CD4-positive, alpha-beta T cell (primary cell): ENCODE measurements at regions not wholly inside any gene's neighbourhood (a gene's known extent, or its start where the extent isn't known, plus 50 kb on each side); places are given as distances from the start of the nearest gene placed in this dataset.

ENCODE experiments used
- ATAC-seq: fragments of 200-7000 bp; cut with Tn5 transposase; one replicate; pipeline ENCODE4 v1.10.0; 2022; ENCODE audit warnings: mild to moderate bottlenecking; ENCODE audit not compliant: poor library complexity
- CTCF ChIA-PET: fragments of 350-600 bp; sonication (Branson Sonifier 250); formaldehyde crosslinking; loops from one replicate; lab custom pipeline; 2021; ENCODE audit warnings: antibody characterized with exemption, inconsistent platforms; lab: Charles Lee
- POLR2A ChIA-PET: fragments of 350-600 bp; sonication (Branson Sonifier 250); formaldehyde crosslinking; loops from one replicate; lab custom pipeline; 2021; ENCODE audit warnings: antibody characterized with exemption, inconsistent platforms; lab: Charles Lee
- DNase-seq, 14 experiments: peaks; one replicate each; pipeline ENCODE4 v3.0.0-alpha.2; 2013 to 2020; ENCODE audit warnings: mixed read lengths in 2 of 14
- H3K27ac ChIP-seq, 2 donors: one replicate each; pipeline versions ENCODE4 v1.5.1 to v1.7.0; 2013; ENCODE audit warnings: low read length in 2 of 2, low read depth in 1 of 2, mild to moderate bottlenecking in 1 of 2
- H3K27me3 ChIP-seq, 2 experiments: 1 replicate in 1 of 2; 2 replicates in 1 of 2; pipeline versions ENCODE4 v1.6.1 to v1.7.0; 2013; ENCODE audit warnings: low read length in 2 of 2, control low read depth in 1 of 2, mild to moderate bottlenecking in 1 of 2, moderate library complexity in 1 of 2; ENCODE audit not compliant: insufficient read depth in 2 of 2, control insufficient read depth in 1 of 2
- H3K36me3 ChIP-seq: one replicate; pipeline ENCODE4 v1.6.1; 2013; ENCODE audit warnings: low read length, control low read depth; ENCODE audit not compliant: insufficient read depth
- H3K4me1 ChIP-seq: one replicate; pipeline ENCODE4 v1.6.1; 2013; ENCODE audit warnings: low read length, control low read depth; ENCODE audit not compliant: insufficient read depth
- H3K4me3 ChIP-seq: one replicate; pipeline ENCODE4 v1.5.1; 2013; ENCODE audit warnings: mild to moderate bottlenecking, low read length, moderate library complexity
- H3K9me3 ChIP-seq, 2 experiments: 1 replicate in 1 of 2; 2 replicates in 1 of 2; pipeline versions ENCODE4 v1.6.1 to v1.7.0; 2013; ENCODE audit warnings: low read length in 2 of 2, mild to moderate bottlenecking in 2 of 2, control low read depth in 1 of 2, moderate library complexity in 1 of 2; ENCODE audit not compliant: control insufficient read depth in 1 of 2, insufficient read depth in 1 of 2
- H3K27ac Mint-ChIP-seq: one replicate; pipeline ENCODE4 v1.8.0; 2020; ENCODE audit warnings: mixed read lengths
- H3K27me3 Mint-ChIP-seq: one replicate; pipeline ENCODE4 v1.8.0; 2021; ENCODE audit warnings: mixed read lengths
- H3K36me3 Mint-ChIP-seq: one replicate; pipeline ENCODE4 v1.8.0; 2021; ENCODE audit warnings: low read depth, mixed read lengths
- H3K4me1 Mint-ChIP-seq: one replicate; pipeline ENCODE4 v1.8.0; 2021; ENCODE audit warnings: low read depth, mixed read lengths
- H3K4me3 Mint-ChIP-seq: one replicate; pipeline ENCODE4 v1.8.0; 2020; ENCODE audit warnings: mild to moderate bottlenecking, mixed read lengths
- H3K9me3 Mint-ChIP-seq: one replicate; pipeline ENCODE4 v1.8.0; 2020; ENCODE audit warnings: mixed read lengths
- intact Hi-C, 2 experiments: fragments of 100-400 bp; cut with DNase I in 1 of 2; cut with micrococcal nuclease in 1 of 2; formaldehyde crosslinking; loops; one replicate each; pipeline versions ENCODE4 v1.15.1 to v1.9.0; 2023 to 2025; cut with DNase I, micrococcal nuclease
- TF ChIP-seq, protein P1 (sequence below): fragments of 200-600 bp; IDR thresholded peaks from one replicate; pipeline ENCODE4 v1.8.0; 2022; ENCODE audit warnings: antibody characterized with exemption, mild to moderate bottlenecking

DNA sequence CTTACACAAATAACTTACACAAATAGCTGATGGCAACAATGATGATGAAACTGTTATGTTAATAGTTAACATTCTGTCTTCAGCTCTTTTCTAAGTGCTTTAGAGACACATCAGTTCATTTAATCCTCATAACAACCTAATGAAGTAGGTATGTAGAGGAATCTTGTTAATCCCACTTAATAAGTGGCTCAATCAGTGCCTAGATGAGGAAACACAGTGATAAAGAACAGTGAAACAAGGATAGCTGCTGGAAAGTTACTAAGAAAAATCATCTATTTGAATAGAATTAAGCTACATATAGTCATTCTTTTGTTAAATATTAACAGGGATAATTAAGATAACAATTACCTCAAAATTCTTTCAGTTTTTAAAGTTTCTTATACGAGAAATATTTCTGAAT, 487.6 kb downstream of the ARL4A start:
- Histone ChIP-seq H3K27me3 (no peaks in the 10 kb centered on the region), H3K9me3 (no peaks in the 10 kb centered on the region), H3K4me1 (no peaks in the 10 kb centered on the region), H3K27ac (no peak overlapping the region), H3K36me3 (no peaks in the 10 kb centered on the region), H3K4me3 (no peak overlapping the region)
- intact Hi-C loops = no loop called here
- Mint-ChIP-seq H3K36me3 (no peaks in the 10 kb centered on the region), H3K27ac (no peak overlapping the region), H3K4me3 (no peak overlapping the region), H3K27me3 (peaks cover 5% of the 10 kb centered on the region), H3K4me1 (no peaks in the 10 kb centered on the region), H3K9me3 (no peaks in the 10 kb centered on the region)
- TF ChIP-seq, protein P1, sequence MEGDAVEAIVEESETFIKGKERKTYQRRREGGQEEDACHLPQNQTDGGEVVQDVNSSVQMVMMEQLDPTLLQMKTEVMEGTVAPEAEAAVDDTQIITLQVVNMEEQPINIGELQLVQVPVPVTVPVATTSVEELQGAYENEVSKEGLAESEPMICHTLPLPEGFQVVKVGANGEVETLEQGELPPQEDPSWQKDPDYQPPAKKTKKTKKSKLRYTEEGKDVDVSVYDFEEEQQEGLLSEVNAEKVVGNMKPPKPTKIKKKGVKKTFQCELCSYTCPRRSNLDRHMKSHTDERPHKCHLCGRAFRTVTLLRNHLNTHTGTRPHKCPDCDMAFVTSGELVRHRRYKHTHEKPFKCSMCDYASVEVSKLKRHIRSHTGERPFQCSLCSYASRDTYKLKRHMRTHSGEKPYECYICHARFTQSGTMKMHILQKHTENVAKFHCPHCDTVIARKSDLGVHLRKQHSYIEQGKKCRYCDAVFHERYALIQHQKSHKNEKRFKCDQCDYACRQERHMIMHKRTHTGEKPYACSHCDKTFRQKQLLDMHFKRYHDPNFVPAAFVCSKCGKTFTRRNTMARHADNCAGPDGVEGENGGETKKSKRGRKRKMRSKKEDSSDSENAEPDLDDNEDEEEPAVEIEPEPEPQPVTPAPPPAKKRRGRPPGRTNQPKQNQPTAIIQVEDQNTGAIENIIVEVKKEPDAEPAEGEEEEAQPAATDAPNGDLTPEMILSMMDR = no peak
- ChIA-PET POLR2A (no interaction called here), CTCF (interaction anchor here (0.5 kb wide), 1 partner anchor 471 kb away, joined by 5 read pairs; no protein-coding TSS in a partner anchor)
- DNase-seq (no peak), ATAC-seq (no peak)

DNA sequence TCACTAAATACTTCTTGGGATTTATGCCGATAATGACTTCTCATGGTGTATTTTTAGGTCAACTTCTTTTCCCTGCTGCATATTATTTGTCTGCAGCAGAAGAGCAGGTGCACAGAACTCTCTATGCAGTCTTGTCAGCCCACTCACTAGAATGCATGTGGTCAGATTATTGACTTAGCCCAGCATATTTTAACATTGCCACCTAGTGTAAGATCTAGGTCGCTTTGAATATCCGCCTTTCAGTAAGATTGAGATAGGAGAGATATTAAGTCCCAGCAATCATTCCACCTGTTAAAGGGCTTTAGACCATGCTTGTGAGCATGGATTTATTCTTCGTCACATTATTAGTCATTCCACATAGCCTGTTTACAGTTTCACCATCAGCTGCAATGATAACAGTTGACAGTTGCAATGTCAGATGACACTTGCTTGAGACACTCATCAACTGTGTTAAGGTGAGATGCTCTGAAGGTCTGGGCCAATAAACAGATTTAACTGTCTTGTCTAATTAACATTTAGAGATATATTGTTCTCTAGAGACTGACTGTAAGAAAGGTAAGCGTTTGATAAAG, 491.7 kb downstream of the ARL4A start:
- Histone ChIP-seq H3K4me1 (no peaks in the 10 kb centered on the region), H3K9me3 (no peaks in the 10 kb centered on the region), H3K4me3 (no peak overlapping the region), H3K27ac (no peak overlapping the region), H3K36me3 (no peaks in the 10 kb centered on the region), H3K27me3 (peaks cover 0 to 6% of the 10 kb centered on the region in 2 experiments)
- TF ChIP-seq, protein P1 = no peak
- ATAC-seq (no peak), DNase-seq (peak in 1 of 14 experiments; percentile 3)
- Mint-ChIP-seq H3K27ac (no peak overlapping the region), H3K4me1 (no peaks in the 10 kb centered on the region), H3K27me3 (peaks cover 5% of the 10 kb centered on the region), H3K36me3 (no peaks in the 10 kb centered on the region), H3K9me3 (no peaks in the 10 kb centered on the region), H3K4me3 (no peak overlapping the region)
- ChIA-PET CTCF (no interaction called here), POLR2A (no interaction called here)
- intact Hi-C loops = no loop called here

DNA sequence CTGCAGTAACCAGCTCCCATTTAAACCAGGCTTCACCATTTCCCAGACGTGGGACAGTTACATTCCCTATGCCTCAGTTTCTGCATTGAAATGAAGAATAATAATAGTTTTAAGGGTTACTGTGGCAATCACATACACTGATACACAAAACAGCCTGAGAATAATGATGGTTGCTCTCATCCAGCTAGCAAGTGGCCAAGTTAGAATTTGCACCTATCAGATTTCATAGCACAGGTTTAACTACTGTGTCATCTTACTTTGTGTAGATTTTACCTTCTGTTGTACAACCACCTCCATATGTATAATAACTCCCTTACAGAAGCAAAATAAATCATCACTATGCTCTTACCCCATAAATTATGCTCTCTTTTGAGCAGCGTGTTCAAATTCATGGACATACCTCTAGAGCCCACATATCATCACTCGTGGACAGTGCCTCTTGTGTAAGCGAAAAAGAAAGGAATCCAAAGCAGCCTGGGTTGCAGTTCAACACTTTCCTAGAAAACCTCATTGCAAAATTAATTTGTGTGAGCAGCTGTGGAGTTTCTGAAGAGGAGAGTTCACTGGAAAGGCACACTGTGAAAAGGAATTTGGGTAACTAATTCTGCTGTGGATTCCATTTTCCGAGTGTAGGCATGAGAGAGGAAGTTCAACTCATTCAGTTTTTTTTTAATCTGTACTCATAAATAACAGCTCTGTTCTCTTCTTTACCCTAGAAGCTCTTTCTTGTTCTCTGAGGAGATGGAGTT, 492.5 kb downstream of the ARL4A start:
- no peaks in the 10 kb centered on the region for H3K4me1 Mint-ChIP-seq
- H3K27me3 Mint-ChIP-seq = peaks cover 5% of the 10 kb centered on the region
- H3K27ac ChIP-seq = no peak overlapping the region
- peaks cover 0 to 6% of the 10 kb centered on the region in 2 experiments for H3K27me3 ChIP-seq
- ATAC-seq = no peak
- TF ChIP-seq, protein P1 = no peak
- DNase-seq = no peak
- intact Hi-C loops = no loop called here
- H3K27ac Mint-ChIP-seq = no peak overlapping the region
- H3K36me3 Mint-ChIP-seq = no peaks in the 10 kb centered on the region
- no peaks in the 10 kb centered on the region for H3K36me3 ChIP-seq
- H3K9me3 Mint-ChIP-seq = no peaks in the 10 kb centered on the region
- no peak overlapping the region for H3K4me3 ChIP-seq
- ChIA-PET CTCF (no interaction called here), POLR2A (no interaction called here)
- H3K9me3 ChIP-seq = no peaks in the 10 kb centered on the region
- H3K4me3 Mint-ChIP-seq = no peak overlapping the region
- no peaks in the 10 kb centered on the region for H3K4me1 ChIP-seq
